ENCODE measurements at regions not wholly inside any gene's neighbourhood (a gene's known extent, or its start where the extent isn't known, plus 50 kb on each side); places are given as distances from the start of the nearest gene placed in this dataset.

DNA sequence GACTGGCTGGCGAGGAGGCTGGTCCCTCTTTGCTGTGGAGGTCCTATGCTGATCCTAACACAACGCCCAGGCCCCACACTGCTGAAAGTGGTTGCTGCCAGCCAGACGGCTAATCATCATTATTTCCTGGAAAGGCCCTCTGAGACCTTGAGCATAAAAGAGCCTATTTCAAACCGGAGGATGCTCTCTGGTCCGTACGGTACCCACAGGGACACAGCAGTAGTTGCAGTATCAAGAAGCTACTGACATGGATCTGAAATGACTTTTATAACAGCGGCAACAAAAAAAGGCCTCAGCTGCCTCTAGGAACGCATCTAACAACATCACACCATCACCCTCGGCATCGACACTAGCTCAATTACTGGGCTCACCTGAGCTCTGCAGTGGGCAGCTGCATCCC lies 59.1 kb upstream of the FOXB1 start:
- Mint-ChIP-seq H3K9me3 (ENCODE audit: low read depth) (no peaks in the 10 kb centered on the region), H3K4me3 (ENCODE audit: unreplicated experiment) (no peak overlapping the region), H3K4me1 (ENCODE audit: low read depth) (no peaks in the 10 kb centered on the region), H3K36me3 (ENCODE audit: low read depth) (no peaks in the 10 kb centered on the region), H3K27me3 (ENCODE audit: low read depth) (peaks cover 21% of the 10 kb centered on the region), H3K27ac (ENCODE audit: unreplicated experiment) (no peak overlapping the region)
- DNase-seq (ENCODE audit: low spot score) = no peak
- TF ChIP-seq, protein P1, sequence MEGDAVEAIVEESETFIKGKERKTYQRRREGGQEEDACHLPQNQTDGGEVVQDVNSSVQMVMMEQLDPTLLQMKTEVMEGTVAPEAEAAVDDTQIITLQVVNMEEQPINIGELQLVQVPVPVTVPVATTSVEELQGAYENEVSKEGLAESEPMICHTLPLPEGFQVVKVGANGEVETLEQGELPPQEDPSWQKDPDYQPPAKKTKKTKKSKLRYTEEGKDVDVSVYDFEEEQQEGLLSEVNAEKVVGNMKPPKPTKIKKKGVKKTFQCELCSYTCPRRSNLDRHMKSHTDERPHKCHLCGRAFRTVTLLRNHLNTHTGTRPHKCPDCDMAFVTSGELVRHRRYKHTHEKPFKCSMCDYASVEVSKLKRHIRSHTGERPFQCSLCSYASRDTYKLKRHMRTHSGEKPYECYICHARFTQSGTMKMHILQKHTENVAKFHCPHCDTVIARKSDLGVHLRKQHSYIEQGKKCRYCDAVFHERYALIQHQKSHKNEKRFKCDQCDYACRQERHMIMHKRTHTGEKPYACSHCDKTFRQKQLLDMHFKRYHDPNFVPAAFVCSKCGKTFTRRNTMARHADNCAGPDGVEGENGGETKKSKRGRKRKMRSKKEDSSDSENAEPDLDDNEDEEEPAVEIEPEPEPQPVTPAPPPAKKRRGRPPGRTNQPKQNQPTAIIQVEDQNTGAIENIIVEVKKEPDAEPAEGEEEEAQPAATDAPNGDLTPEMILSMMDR (IDR thresholded peaks at IDR 0.05) = no peak

DNA sequence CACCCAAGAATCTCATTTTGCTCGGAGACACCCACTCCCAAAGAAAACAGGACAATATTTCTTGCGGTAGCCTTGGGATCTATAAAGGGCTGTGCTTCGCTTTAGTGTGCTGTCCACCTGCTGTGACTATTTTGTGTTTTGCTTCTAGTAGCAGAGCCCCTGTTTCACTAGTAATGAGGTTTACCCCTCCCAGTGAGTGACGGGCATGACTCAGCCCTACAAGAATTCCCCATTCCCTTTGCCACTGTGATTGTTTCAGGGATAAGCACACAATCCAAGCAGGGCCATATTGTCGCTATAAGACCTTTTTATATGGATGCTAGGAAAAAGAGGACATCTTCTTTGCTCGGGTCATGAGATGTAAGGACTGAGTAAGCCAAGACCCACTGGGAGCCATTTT lies 62.5 kb upstream of the FOXB1 start:
- Mint-ChIP-seq H3K27me3 (ENCODE audit: low read depth) (peaks cover 22% of the 10 kb centered on the region), H3K9me3 (ENCODE audit: low read depth) (no peaks in the 10 kb centered on the region), H3K36me3 (ENCODE audit: low read depth) (no peaks in the 10 kb centered on the region), H3K4me3 (ENCODE audit: unreplicated experiment) (no peak overlapping the region), H3K27ac (ENCODE audit: unreplicated experiment) (no peak overlapping the region), H3K4me1 (ENCODE audit: low read depth) (no peaks in the 10 kb centered on the region)
- TF ChIP-seq, protein P1 (IDR thresholded peaks at IDR 0.05) = no peak
- no peak for DNase-seq (ENCODE audit: low spot score)

DNA sequence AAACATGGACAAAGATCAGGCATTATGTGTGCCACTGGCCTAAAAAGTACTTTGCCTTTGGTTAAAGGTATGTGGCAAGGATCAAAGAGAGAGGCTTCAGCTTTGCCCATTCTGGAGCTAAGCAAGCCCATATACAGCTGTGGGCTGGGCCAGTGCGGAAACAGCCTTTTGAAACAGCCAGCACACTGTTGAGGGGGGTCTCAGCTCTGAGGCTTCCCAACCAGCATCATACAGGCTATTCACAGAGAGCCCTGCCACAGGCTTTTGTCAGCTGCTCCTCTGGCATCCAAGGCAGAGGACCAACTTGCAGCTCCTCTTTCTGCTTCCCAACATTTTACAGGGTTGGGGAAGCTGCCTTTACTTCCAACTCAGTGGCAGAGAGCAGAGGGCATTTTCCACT lies 63.2 kb upstream of the FOXB1 start:
- Mint-ChIP-seq H3K27ac (ENCODE audit: unreplicated experiment) (no peak overlapping the region), H3K4me1 (ENCODE audit: low read depth) (no peaks in the 10 kb centered on the region), H3K9me3 (ENCODE audit: low read depth) (no peaks in the 10 kb centered on the region), H3K4me3 (ENCODE audit: unreplicated experiment) (no peak overlapping the region), H3K36me3 (ENCODE audit: low read depth) (no peaks in the 10 kb centered on the region), H3K27me3 (ENCODE audit: low read depth) (peaks cover 22% of the 10 kb centered on the region)
- TF ChIP-seq, protein P1 (IDR thresholded peaks at IDR 0.05) = no peak
- DNase-seq (ENCODE audit: low spot score) = no peak

DNA sequence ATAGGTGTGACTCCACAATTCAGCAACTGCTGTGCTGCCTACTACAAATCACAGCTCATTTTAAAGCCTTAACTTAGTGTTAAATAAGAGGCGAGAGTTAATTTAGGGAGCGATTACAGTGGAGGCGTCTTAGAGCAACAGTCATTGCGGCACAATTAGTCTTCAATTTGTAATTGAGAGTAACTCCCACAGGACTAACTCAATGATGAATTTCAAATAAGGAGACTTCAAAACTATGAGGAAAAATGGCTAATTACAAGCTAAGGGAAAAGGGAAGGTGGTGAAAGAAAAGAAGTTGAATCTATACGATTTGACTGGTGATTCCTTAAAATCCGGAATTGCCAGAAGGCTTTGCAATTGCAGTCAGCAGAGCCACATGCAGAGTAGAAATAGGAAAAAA lies 63.7 kb upstream of the FOXB1 start:
- DNase-seq (ENCODE audit: low spot score) = no peak
- Mint-ChIP-seq H3K27me3 (ENCODE audit: low read depth) (peaks cover 22% of the 10 kb centered on the region), H3K4me3 (ENCODE audit: unreplicated experiment) (no peak overlapping the region), H3K9me3 (ENCODE audit: low read depth) (no peaks in the 10 kb centered on the region), H3K27ac (ENCODE audit: unreplicated experiment) (no peak overlapping the region), H3K4me1 (ENCODE audit: low read depth) (no peaks in the 10 kb centered on the region), H3K36me3 (ENCODE audit: low read depth) (no peaks in the 10 kb centered on the region)
- TF ChIP-seq, protein P1 (IDR thresholded peaks at IDR 0.05) = no peak

DNA sequence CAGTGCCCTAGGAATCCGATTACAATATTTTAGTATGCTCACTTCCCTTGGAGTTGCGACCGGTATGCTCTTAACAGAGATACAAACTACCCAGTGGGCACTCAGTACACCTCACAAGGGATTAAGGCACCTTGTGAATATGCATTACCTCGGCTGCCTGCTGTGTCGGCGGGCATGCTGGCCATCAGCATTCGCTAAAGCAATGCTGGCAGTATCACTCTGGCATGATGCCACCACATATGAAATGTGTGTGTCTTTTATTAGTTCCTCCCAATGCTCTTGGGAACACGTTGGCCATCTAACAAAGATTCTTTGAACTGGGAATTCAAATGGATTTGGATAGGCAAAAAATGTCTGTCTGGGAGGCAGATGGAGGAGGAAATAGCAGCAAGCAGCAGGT lies 67.4 kb upstream of the FOXB1 start:
- TF ChIP-seq, protein P1 (IDR thresholded peaks at IDR 0.05) = no peak

More for the DNA sequence above, 67.4 kb upstream of the FOXB1 start:
- Mint-ChIP-seq H3K4me3 (ENCODE audit: unreplicated experiment) (no peak overlapping the region), H3K9me3 (ENCODE audit: low read depth) (no peaks in the 10 kb centered on the region), H3K36me3 (ENCODE audit: low read depth) (no peaks in the 10 kb centered on the region), H3K27ac (ENCODE audit: unreplicated experiment) (no peak overlapping the region), H3K4me1 (ENCODE audit: low read depth) (no peaks in the 10 kb centered on the region), H3K27me3 (ENCODE audit: low read depth) (peaks cover 17% of the 10 kb centered on the region)
- DNase-seq (ENCODE audit: low spot score) = no peak

Data from chondrocyte (in vitro differentiated cells).